T-helper 1 cell (primary cell): ENCODE measurements at regions not wholly inside any gene's neighbourhood (a gene's known extent, or its start where the extent isn't known, plus 50 kb on each side); places are given as distances from the start of the nearest gene placed in this dataset.

Experiments used
- DNase-seq, 5 donors: peaks; one replicate each; pipeline ENCODE4 v3.0.0-alpha.2; 2012 to 2020

- no peak for DNase-seq
Measured at GRCh38 chr14:101220921-101221510, 317.5 kb upstream of the RTL1 start.

GRCh38 chr14:101221549-101222160 is 318.1 kb upstream of the RTL1 start:
- DNase-seq = no peak

- no peak for DNase-seq
Measured at GRCh38 chr14:101222362-101223070, 319.0 kb upstream of the RTL1 start.

- DNase-seq = no peak
Measured at GRCh38 chr14:101223127-101223526, 319.6 kb upstream of the RTL1 start.

- DNase-seq = no peak
Measured at GRCh38 chr14:101223561-101224162, 320.1 kb upstream of the RTL1 start.

GRCh38 chr14:101224356-101225156 is 321.0 kb upstream of the RTL1 start:
- DNase-seq = no peak

- no peak for DNase-seq
Measured at GRCh38 chr14:101225157-101226152, 321.9 kb upstream of the RTL1 start.

- no peak for DNase-seq
Measured at GRCh38 chr14:101226265-101226602, 322.7 kb upstream of the RTL1 start.

- no peak for DNase-seq
Measured at GRCh38 chr14:101226603-101227425, 323.3 kb upstream of the RTL1 start.

GRCh38 chr14:101227611-101228594 is 324.4 kb upstream of the RTL1 start:
- DNase-seq = no peak

GRCh38 chr14:101228949-101229541 is 325.5 kb upstream of the RTL1 start:
- DNase-seq = no peak

GRCh38 chr14:101229666-101230065 is 326.1 kb upstream of the RTL1 start:
- DNase-seq = no peak

GRCh38 chr14:101230161-101230850 is 326.8 kb upstream of the RTL1 start:
- DNase-seq = no peak

- no peak for DNase-seq
Measured at GRCh38 chr14:101230851-101231550, 327.5 kb upstream of the RTL1 start.

GRCh38 chr14:101231828-101232227 is 328.3 kb upstream of the RTL1 start:
- DNase-seq = no peak

- DNase-seq = no peak
Measured at GRCh38 chr14:101232340-101233020, 328.8 kb upstream of the DIO3 start.

GRCh38 chr14:101233021-101233366 is 328.3 kb upstream of the DIO3 start:
- DNase-seq = no peak
